Loucy (cell line): ENCODE measurements at regions not wholly inside any gene's neighbourhood (a gene's known extent, or its start where the extent isn't known, plus 50 kb on each side); places are given as distances from the start of the nearest gene placed in this dataset.

Source experiments
- H2AFZ ChIP-seq: fragments of 200-600 bp; sonication (generic); 2 replicates; pipeline ENCODE4 v1.6.0; 2016; ENCODE audit warnings: antibody characterized with exemption, mild to moderate bottlenecking, low read length, moderate library complexity
- H3F3A ChIP-seq: fragments of 200-600 bp; 2 replicates; pipeline ENCODE4 v1.6.0; 2016; ENCODE audit warnings: antibody characterized with exemption, low read depth, mild to moderate bottlenecking
- H3K27me3 ChIP-seq: fragments of 200-600 bp; sonication (generic); 2 replicates; pipeline ENCODE4 v1.6.1; 2014; ENCODE audit warnings: low read length, mild to moderate bottlenecking; ENCODE audit not compliant: insufficient read depth, poor library complexity, severe bottlenecking
- H3K36me3 ChIP-seq: fragments of 200-600 bp; sonication (generic); 2 replicates; pipeline ENCODE4 v1.6.1; 2016; ENCODE audit warnings: low read length; ENCODE audit not compliant: insufficient read depth
- H3K4me1 ChIP-seq: fragments of 200-600 bp; sonication (generic); 2 replicates; pipeline ENCODE4 v1.5.1; 2014; ENCODE audit warnings: low read length, mild to moderate bottlenecking; ENCODE audit not compliant: insufficient read depth, poor library complexity, severe bottlenecking
- H3K4me2 ChIP-seq: fragments of 200-600 bp; sonication (generic); 2 replicates; pipeline ENCODE4 v1.6.0; 2014; ENCODE audit warnings: antibody characterized with exemption, low read length, low read depth, mild to moderate bottlenecking; ENCODE audit not compliant: poor library complexity, severe bottlenecking
- H3K4me3 ChIP-seq: fragments of 200-600 bp; sonication (generic); 2 replicates; pipeline ENCODE4 v1.5.1; 2014; ENCODE audit warnings: low read length, mild to moderate bottlenecking, mixed read lengths; ENCODE audit not compliant: poor library complexity, severe bottlenecking
- H3K79me2 ChIP-seq: fragments of 200-600 bp; sonication (generic); 2 replicates; pipeline ENCODE4 v1.6.1; 2014; ENCODE audit warnings: low read length; ENCODE audit not compliant: insufficient read depth
- H3K9ac ChIP-seq: fragments of 200-600 bp; sonication (generic); 2 replicates; pipeline ENCODE4 v1.6.0; 2014; ENCODE audit warnings: mild to moderate bottlenecking, low read depth, low read length, moderate library complexity; ENCODE audit not compliant: poor library complexity, severe bottlenecking
- H3K9me2 ChIP-seq: fragments of 200-600 bp; sonication (generic); replicated peaks from 2 replicates; pipeline ENCODE4 v1.6.1; 2016; ENCODE audit warnings: low read depth, low read length, mixed read lengths
- H3K9me3 ChIP-seq: fragments of 200-600 bp; sonication (generic); 2 replicates; pipeline ENCODE4 v1.6.1; 2014; ENCODE audit warnings: mild to moderate bottlenecking, antibody characterized with exemption, low read length, low read depth; ENCODE audit not compliant: insufficient read depth
- H4K20me1 ChIP-seq: fragments of 200-600 bp; sonication (generic); 2 replicates; pipeline ENCODE4 v1.6.0; 2014; ENCODE audit warnings: antibody characterized with exemption, low read length, mild to moderate bottlenecking; ENCODE audit not compliant: insufficient read depth, poor library complexity, severe bottlenecking
- EZH2phosphoT487 ChIP-seq: fragments of 200-600 bp; IDR thresholded peaks from 2 replicates; pipeline ENCODE4 v1.6.1; 2018; ENCODE audit warnings: antibody characterized with exemption, mild to moderate bottlenecking, moderate library complexity, borderline replicate concordance
- TF ChIP-seq, protein P1 (sequence below): fragments of 200-600 bp; sonication (generic); conservative IDR thresholded peaks from 2 replicates; pipeline ENCODE4 v1.5.1; 2014; ENCODE audit warnings: mild to moderate bottlenecking, antibody characterized with exemption, low read length

DNA sequence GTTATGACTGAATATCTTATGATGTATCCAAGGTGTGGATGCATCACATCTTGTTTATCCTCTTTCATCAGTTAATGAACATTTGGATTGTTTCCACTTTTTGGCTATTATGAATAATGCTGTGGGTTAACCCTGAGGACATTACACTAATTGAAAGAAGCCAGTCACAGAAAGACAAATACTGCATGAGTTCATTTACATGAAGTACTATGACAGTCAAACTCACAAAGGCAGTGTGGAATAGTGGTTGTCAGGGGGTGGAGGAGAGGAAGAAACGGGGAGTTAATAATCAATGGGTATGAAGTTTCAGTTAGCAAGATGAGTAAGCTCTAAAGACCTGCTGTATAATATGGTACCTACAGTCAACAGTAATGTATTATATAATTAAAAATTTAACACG lies 409.4 kb upstream of the CTNND2 start:
- Histone ChIP-seq H2AFZ (no peak overlapping the region), H3K4me1 (no peaks in the 10 kb centered on the region), H3K9ac (no peak overlapping the region), H3K9me2 (no peaks in the 10 kb centered on the region), H4K20me1 (no peaks in the 10 kb centered on the region), H3K4me3 (no peak overlapping the region), H3F3A (no peaks in the 10 kb centered on the region), H3K36me3 (no peaks in the 10 kb centered on the region), H3K4me2 (no peak overlapping the region), H3K9me3 (no peaks in the 10 kb centered on the region), H3K27me3 (no peaks in the 10 kb centered on the region), H3K79me2 (no peaks in the 10 kb centered on the region)
- TF ChIP-seq, protein P1, sequence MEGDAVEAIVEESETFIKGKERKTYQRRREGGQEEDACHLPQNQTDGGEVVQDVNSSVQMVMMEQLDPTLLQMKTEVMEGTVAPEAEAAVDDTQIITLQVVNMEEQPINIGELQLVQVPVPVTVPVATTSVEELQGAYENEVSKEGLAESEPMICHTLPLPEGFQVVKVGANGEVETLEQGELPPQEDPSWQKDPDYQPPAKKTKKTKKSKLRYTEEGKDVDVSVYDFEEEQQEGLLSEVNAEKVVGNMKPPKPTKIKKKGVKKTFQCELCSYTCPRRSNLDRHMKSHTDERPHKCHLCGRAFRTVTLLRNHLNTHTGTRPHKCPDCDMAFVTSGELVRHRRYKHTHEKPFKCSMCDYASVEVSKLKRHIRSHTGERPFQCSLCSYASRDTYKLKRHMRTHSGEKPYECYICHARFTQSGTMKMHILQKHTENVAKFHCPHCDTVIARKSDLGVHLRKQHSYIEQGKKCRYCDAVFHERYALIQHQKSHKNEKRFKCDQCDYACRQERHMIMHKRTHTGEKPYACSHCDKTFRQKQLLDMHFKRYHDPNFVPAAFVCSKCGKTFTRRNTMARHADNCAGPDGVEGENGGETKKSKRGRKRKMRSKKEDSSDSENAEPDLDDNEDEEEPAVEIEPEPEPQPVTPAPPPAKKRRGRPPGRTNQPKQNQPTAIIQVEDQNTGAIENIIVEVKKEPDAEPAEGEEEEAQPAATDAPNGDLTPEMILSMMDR, result no peak
- no peak for TF ChIP-seq EZH2phosphoT487

DNA sequence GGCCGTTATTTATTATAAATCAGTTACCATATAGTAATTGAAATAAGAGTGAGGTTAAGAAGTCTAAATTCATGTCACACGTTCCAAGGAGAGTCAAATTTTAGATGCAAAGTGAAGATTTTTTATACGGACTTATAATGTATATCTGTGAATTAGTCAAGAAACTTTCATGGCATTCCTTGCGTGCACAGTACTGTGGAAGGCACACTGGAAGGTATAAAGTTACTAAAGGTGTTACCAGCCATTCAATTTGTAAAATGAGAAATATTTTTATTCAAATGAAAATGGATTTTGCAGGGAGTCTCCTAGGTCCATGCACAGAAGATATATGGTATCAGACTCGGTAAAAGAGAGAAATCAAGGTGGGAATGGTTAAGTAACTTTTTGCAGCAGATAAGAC lies 408.1 kb upstream of the CTNND2 start:
- H2AFZ ChIP-seq, result no peak overlapping the region
- H3K36me3 ChIP-seq, result no peaks in the 10 kb centered on the region
- H3K9me3 ChIP-seq, result no peaks in the 10 kb centered on the region
- H3K4me3 ChIP-seq, result no peak overlapping the region
- no peak overlapping the region for H3K4me2 ChIP-seq
- no peaks in the 10 kb centered on the region for H3K9me2 ChIP-seq
- H3K79me2 ChIP-seq, result no peaks in the 10 kb centered on the region
- TF ChIP-seq EZH2phosphoT487, result no peak
- TF ChIP-seq, protein P1, result no peak
- no peaks in the 10 kb centered on the region for H4K20me1 ChIP-seq
- H3K9ac ChIP-seq, result no peak overlapping the region
- H3K27me3 ChIP-seq, result no peaks in the 10 kb centered on the region
- no peaks in the 10 kb centered on the region for H3K4me1 ChIP-seq
- H3F3A ChIP-seq, result no peaks in the 10 kb centered on the region

DNA sequence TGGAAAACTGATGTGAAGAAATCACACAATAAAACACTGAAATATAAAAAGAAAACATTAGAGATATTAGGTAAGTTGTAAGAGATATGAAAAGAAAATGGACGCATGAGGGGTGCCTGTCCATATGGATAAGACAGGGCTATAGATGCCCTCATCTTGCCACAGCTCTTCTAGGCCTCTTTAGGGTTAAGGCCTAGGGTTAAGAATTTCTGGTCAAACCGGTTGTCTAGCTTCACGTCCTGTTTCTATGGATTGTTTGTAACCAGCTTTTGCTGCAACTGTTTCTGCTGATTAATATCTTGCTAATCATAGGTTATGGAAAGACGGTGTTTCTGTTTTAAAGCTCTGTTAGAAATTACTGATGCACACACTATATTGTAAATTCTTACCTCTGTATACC lies 389.9 kb upstream of the CTNND2 start:
- TF ChIP-seq, protein P1, result no peak
- no peak for TF ChIP-seq EZH2phosphoT487

More for the DNA sequence above, 389.9 kb upstream of the CTNND2 start:
- no peak overlapping the region for H3K9ac ChIP-seq
- H3K4me2 ChIP-seq, result no peak overlapping the region
- H3K9me3 ChIP-seq, result no peaks in the 10 kb centered on the region; the same call in 1 of the 2 replicates
- no peaks in the 10 kb centered on the region for H3F3A ChIP-seq
- no peaks in the 10 kb centered on the region for H3K36me3 ChIP-seq
- no peaks in the 10 kb centered on the region for H3K27me3 ChIP-seq
- no peak overlapping the region for H2AFZ ChIP-seq
- no peak overlapping the region for H3K4me3 ChIP-seq
- no peaks in the 10 kb centered on the region for H3K4me1 ChIP-seq
- H3K9me2 ChIP-seq, result no peaks in the 10 kb centered on the region
- no peaks in the 10 kb centered on the region for H3K79me2 ChIP-seq
- H4K20me1 ChIP-seq, result no peaks in the 10 kb centered on the region
